Endothelial cell of umbilical vein (primary cell): ENCODE measurements at regions not wholly inside any gene's neighbourhood (a gene's known extent, or its start where the extent isn't known, plus 50 kb on each side); places are given as distances from the start of the nearest gene placed in this dataset.

Experiments used
- BruUV-seq: library from RNA; stranded (reverse); fragments of 400-500 nt; replicated peaks from 2 replicates; lab custom pipeline; 2021; lab: Mats Ljungman, UMichigan
- CTCF ChIA-PET: fragments of 300-600, 350-600 bp; sonication (Branson Sonifier 250); formaldehyde crosslinking; loops from one replicate; lab custom pipeline; 2021; ENCODE audit warnings: antibody characterized with exemption, inconsistent platforms; lab: Charles Lee
- POLR2A ChIA-PET: fragments of 300-600, 350-600 bp; sonication (Branson Sonifier 250); formaldehyde crosslinking; loops from one replicate; lab custom pipeline; 2021; ENCODE audit warnings: antibody characterized with exemption, inconsistent platforms; lab: Charles Lee
- DNase-seq: peaks from one replicate; pipeline ENCODE4 v3.0.0-alpha.2; 2011; ENCODE audit warnings: low read depth, low spot score
- FAIRE-seq: peaks from 2 replicates; lab custom pipeline; 2011; peaks lifted over from hg19 to GRCh38; lab: Jason Lieb, UNC
- H2AFZ ChIP-seq: 2 replicates; pipeline ENCODE4 v1.6.0; 2012; ENCODE audit warnings: low read depth, low read length, control low read depth, inconsistent platforms
- H3K27ac ChIP-seq: 2 replicates; pipeline ENCODE4 v1.5.1; 2011; ENCODE audit warnings: low read depth, mild to moderate bottlenecking, control low read depth, low read length, moderate library complexity; ENCODE audit not compliant: insufficient read depth
- H3K27me3 ChIP-seq, 2 experiments: 2 replicates each; pipeline versions ENCODE4 v1.6.0 to v1.6.1; 2011; ENCODE audit warnings: low read length in 2 of 2, mixed read lengths in 1 of 2; ENCODE audit not compliant: control insufficient read depth in 2 of 2, insufficient read depth in 2 of 2
- H3K36me3 ChIP-seq, 2 experiments: 2 replicates in 1 of 2; 3 replicates in 1 of 2; pipeline ENCODE4 v1.5.1; 2011; ENCODE audit warnings: low read length in 2 of 2, mild to moderate bottlenecking in 1 of 2, moderate library complexity in 1 of 2; ENCODE audit not compliant: control insufficient read depth in 2 of 2, insufficient read depth in 2 of 2; ENCODE audit errors: extremely low read depth in 1 of 2
- H3K4me1 ChIP-seq: 3 replicates; pipeline ENCODE4 v1.5.1; 2011; ENCODE audit warnings: mild to moderate bottlenecking, low read length; ENCODE audit not compliant: control insufficient read depth, insufficient read depth; ENCODE audit errors: extremely low read depth
- H3K4me2 ChIP-seq: 2 replicates; pipeline ENCODE4 v1.6.1; 2011; ENCODE audit warnings: low read length, control low read depth, mixed read lengths; ENCODE audit not compliant: insufficient read depth
- H3K4me3 ChIP-seq, 3 experiments: fragments of 200-600 bp in 1 of 3; sonication (generic), shearing (Covaris generic) in 1 of 3; replicated peaks in 1 of 3; 2 replicates each; pipeline ENCODE4 v1.5.1; 2011 to 2016; ENCODE audit warnings: control low read depth in 3 of 3, low read length in 3 of 3, mild to moderate bottlenecking in 2 of 3, inconsistent platforms in 1 of 3, low read depth in 1 of 3, moderate library complexity in 1 of 3; ENCODE audit not compliant: insufficient read depth in 1 of 3
- H3K79me2 ChIP-seq: 2 replicates; pipeline ENCODE4 v1.6.0; 2012; ENCODE audit warnings: low read length, inconsistent platforms; ENCODE audit not compliant: control insufficient read depth, insufficient read depth
- H3K9ac ChIP-seq: replicated peaks from 2 replicates; pipeline ENCODE3; 2011; ENCODE audit warnings: low read length, control low read depth; ENCODE audit not compliant: insufficient read depth; ENCODE audit errors: extremely low read depth
- H3K9me1 ChIP-seq: replicated peaks from 3 replicates; pipeline ENCODE4 v1.6.0; 2011; ENCODE audit warnings: mild to moderate bottlenecking, low read length; ENCODE audit not compliant: control insufficient read depth, insufficient read depth; ENCODE audit errors: extremely low read depth
- H3K9me3 ChIP-seq: replicated peaks from 2 replicates; pipeline ENCODE4 v1.5.1; 2012; ENCODE audit warnings: low read length, inconsistent platforms; ENCODE audit not compliant: control insufficient read depth, insufficient read depth
- H4K20me1 ChIP-seq: replicated peaks from 2 replicates; pipeline ENCODE3; 2011; ENCODE audit warnings: mild to moderate bottlenecking, low read length; ENCODE audit not compliant: control insufficient read depth, insufficient read depth; ENCODE audit errors: extremely low read depth
- CTCF ChIP-seq, 2 donors: IDR thresholded peaks; 1 replicate in 1 of 2; 2 replicates in 1 of 2; pipeline ENCODE4 v1.5.1; 2011; ENCODE audit warnings: low read length in 2 of 2, mild to moderate bottlenecking in 2 of 2, moderate library complexity in 2 of 2, control low read depth in 1 of 2, inconsistent platforms in 1 of 2, low read depth in 1 of 2; ENCODE audit not compliant: insufficient read depth in 1 of 2; ENCODE audit errors: extremely low read depth in 1 of 2
- EZH2 ChIP-seq: IDR thresholded peaks from 2 replicates; pipeline ENCODE4 v1.6.1; 2012; ENCODE audit warnings: borderline replicate concordance, low read depth, mild to moderate bottlenecking, moderate library complexity, low read length, inconsistent platforms; ENCODE audit not compliant: severe bottlenecking
- FOS ChIP-seq: IDR thresholded peaks from 2 replicates; pipeline ENCODE4 v1.6.1; 2011; ENCODE audit warnings: mild to moderate bottlenecking, low read length, moderate library complexity, borderline replicate concordance; ENCODE audit not compliant: insufficient read depth
- GATA2 ChIP-seq: IDR thresholded peaks from 2 replicates; pipeline ENCODE4 v1.7.0; 2011; ENCODE audit warnings: low read depth, mild to moderate bottlenecking, moderate library complexity, mixed read lengths, low read length; ENCODE audit not compliant: insufficient read length, insufficient read depth
- JUN ChIP-seq: IDR thresholded peaks from 2 replicates; pipeline ENCODE4 v1.6.1; 2011; ENCODE audit warnings: borderline replicate concordance, low read depth; ENCODE audit not compliant: insufficient read length, insufficient read depth
- MYC ChIP-seq: IDR thresholded peaks from one replicate; pipeline ENCODE4 v1.6.1; 2011; ENCODE audit warnings: mild to moderate bottlenecking, low read depth, low read length
- POLR2A ChIP-seq: IDR thresholded peaks from 2 replicates; pipeline ENCODE4 v1.6.1; 2012; ENCODE audit warnings: low read depth, mild to moderate bottlenecking, control low read depth, low read length
- POLR2AphosphoS5 ChIP-seq: IDR thresholded peaks from 2 replicates; pipeline ENCODE4 v1.6.1; 2012; ENCODE audit warnings: low read depth, mild to moderate bottlenecking, control low read depth, low read length, moderate library complexity; ENCODE audit not compliant: insufficient read depth
- dilution Hi-C: fragments of 300-500 bp; cut with MboI; formaldehyde crosslinking; loops from one replicate; pipeline ENCODE4 v1.15.0; 2019; ENCODE audit warnings: low sequenced_read_pairs; ENCODE audit not compliant: extremely low pct_ligation_motif_present
- intact Hi-C: fragments of 100-400 bp; cut with micrococcal nuclease; formaldehyde crosslinking; loops from one replicate; pipeline ENCODE4 v1.10.0; 2022
- TF ChIP-seq, protein P1 (sequence below): IDR thresholded peaks from 2 replicates; pipeline ENCODE4 v1.6.1; 2011; ENCODE audit not compliant: insufficient read depth, insufficient read length

- no peak for DNase-seq
- Histone ChIP-seq H3K36me3 (no peaks in the 10 kb centered on the region), H3K9me3 (no peaks in the 10 kb centered on the region), H3K27me3 (no peaks in the 10 kb centered on the region), H3K79me2 (no peaks in the 10 kb centered on the region), H3K9ac (no peak overlapping the region), H2AFZ (no peak overlapping the region), H3K4me1 (no peaks in the 10 kb centered on the region), H3K9me1 (no peaks in the 10 kb centered on the region), H3K4me2 (no peak overlapping the region), H3K4me3 (no peak overlapping the region), H3K27ac (no peak overlapping the region), H4K20me1 (no peaks in the 10 kb centered on the region)
- intact Hi-C loops = no loop called here
- no peak for FAIRE-seq
- TF ChIP-seq JUN = no peak
- TF ChIP-seq POLR2A = no peak
- no peak for TF ChIP-seq EZH2
- no peak for TF ChIP-seq MYC
- TF ChIP-seq, protein P1, sequence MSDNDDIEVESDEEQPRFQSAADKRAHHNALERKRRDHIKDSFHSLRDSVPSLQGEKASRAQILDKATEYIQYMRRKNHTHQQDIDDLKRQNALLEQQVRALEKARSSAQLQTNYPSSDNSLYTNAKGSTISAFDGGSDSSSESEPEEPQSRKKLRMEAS = no peak
- no peak for TF ChIP-seq FOS
- TF ChIP-seq POLR2AphosphoS5 = no peak
- TF ChIP-seq CTCF (IDR thresholded peaks at IDR 0.05; ENCODE audit: extremely low read depth in 1 of 2, insufficient read depth in 1 of 2, low read depth in 1 of 2, low read length in 2 of 2) = no peak
- no peak for TF ChIP-seq GATA2
- ChIA-PET CTCF (no interaction called here), POLR2A (no interaction called here)
- dilution Hi-C loops = no loop called here
- BruUV-seq = no TSS peak
These were observed 265.3 kb downstream of the MZT1 start for GRCh38 chr13:72462166-72462565.
